Transverse colon (tissue), 3 donors: ENCODE measurements at regions not wholly inside any gene's neighbourhood (a gene's known extent, or its start where the extent isn't known, plus 50 kb on each side); places are given as distances from the start of the nearest gene placed in this dataset.

ENCODE experiments used
- EP300 ChIP-seq: sonication (generic); formaldehyde crosslinking; IDR thresholded peaks from one replicate; pipeline ENCODE4 v1.6.1; 2017; ENCODE audit warnings: antibody characterized with exemption, low read depth
- POLR2A ChIP-seq: fragments of 450-650 bp; IDR thresholded peaks from one replicate; pipeline ENCODE4 v1.6.1; 2016; ENCODE audit warnings: antibody characterized with exemption, mild to moderate bottlenecking, moderate library complexity
- TF ChIP-seq, protein P1 (sequence below), 5 experiments: fragments of 200-600 bp in 3 of 5; fragments of 450-650 bp in 2 of 5; sonication (generic) in 3 of 5; IDR thresholded peaks; 1 replicate in 2 of 5; 2 replicates in 3 of 5; pipeline ENCODE4 v1.5.1; 2016 to 2017; ENCODE audit warnings: antibody characterized with exemption in 5 of 5, inconsistent platforms in 3 of 5, mild to moderate bottlenecking in 2 of 5, moderate library complexity in 1 of 5

DNA sequence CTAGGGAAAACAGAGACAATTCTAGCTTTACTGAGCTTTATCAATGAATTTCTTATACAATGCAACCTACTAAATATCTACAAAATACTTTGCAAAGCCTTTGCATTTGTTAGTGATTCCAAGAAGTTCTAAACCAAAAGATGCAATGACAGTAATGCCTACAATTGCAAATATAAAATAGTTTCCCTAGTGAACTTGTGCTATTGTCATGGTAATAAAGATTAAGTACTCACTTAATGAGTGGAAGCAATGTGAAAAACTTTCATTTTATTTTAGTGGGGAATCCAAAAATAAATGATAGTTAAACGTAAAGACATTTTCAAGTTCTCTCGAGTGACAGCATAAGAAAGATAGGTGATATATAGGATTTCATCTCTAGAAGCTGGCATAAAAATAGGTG is 270.5 kb upstream of the CTNND2 start:
- TF ChIP-seq, protein P1, sequence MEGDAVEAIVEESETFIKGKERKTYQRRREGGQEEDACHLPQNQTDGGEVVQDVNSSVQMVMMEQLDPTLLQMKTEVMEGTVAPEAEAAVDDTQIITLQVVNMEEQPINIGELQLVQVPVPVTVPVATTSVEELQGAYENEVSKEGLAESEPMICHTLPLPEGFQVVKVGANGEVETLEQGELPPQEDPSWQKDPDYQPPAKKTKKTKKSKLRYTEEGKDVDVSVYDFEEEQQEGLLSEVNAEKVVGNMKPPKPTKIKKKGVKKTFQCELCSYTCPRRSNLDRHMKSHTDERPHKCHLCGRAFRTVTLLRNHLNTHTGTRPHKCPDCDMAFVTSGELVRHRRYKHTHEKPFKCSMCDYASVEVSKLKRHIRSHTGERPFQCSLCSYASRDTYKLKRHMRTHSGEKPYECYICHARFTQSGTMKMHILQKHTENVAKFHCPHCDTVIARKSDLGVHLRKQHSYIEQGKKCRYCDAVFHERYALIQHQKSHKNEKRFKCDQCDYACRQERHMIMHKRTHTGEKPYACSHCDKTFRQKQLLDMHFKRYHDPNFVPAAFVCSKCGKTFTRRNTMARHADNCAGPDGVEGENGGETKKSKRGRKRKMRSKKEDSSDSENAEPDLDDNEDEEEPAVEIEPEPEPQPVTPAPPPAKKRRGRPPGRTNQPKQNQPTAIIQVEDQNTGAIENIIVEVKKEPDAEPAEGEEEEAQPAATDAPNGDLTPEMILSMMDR (IDR thresholded peaks at IDR 0.05): no peak
- no peak for TF ChIP-seq POLR2A
- TF ChIP-seq EP300: no peak
